GM12878 (cell line): ENCODE measurements at regions not wholly inside any gene's neighbourhood (a gene's known extent, or its start where the extent isn't known, plus 50 kb on each side); places are given as distances from the start of the nearest gene placed in this dataset.

ENCODE experiments used
- ATAC-seq: fragments of 200-7000 bp; cut with Tn5 transposase; 3 replicates; pipeline ENCODE4 v1.9.1; 2020; ENCODE audit warnings: mild to moderate bottlenecking, moderate library complexity
- BruUV-seq: library from RNA; stranded (reverse); fragments of 400-500 nt; replicated peaks from 2 replicates; lab custom pipeline; 2021; lab: Mats Ljungman, UMichigan
- CTCF ChIA-PET: fragments of 300-600 bp; sonication (Branson Sonifier 250); formaldehyde crosslinking; extraction: SDS; loops from one replicate; lab custom pipeline; 2021; ENCODE audit warnings: inconsistent platforms; lab: Yijun Ruan, JAX
- POLR2A ChIA-PET: fragments of 350-600 bp; formaldehyde crosslinking; extraction: SDS; loops from one replicate; lab custom pipeline; 2021; ENCODE audit warnings: inconsistent platforms; lab: Charles Lee
- RAD21 ChIA-PET: fragments of 300-600 bp; sonication (Branson Sonifier 250); formaldehyde crosslinking; loops from one replicate; lab custom pipeline; 2023; ENCODE audit warnings: antibody characterized with exemption; ENCODE audit not compliant: unreplicated experiment; lab: Charles Lee
- SMC1A ChIA-PET: fragments of 300-600 bp; sonication (Branson Sonifier 250); formaldehyde crosslinking; loops from one replicate; lab custom pipeline; 2023; ENCODE audit not compliant: unreplicated experiment, uncharacterized antibody; lab: Charles Lee
- DNase-seq: peaks from one replicate; pipeline ENCODE4 v3.0.0-alpha.2; 2011; ENCODE audit warnings: low read depth, low spot score
- FAIRE-seq: peaks from 3 replicates; lab custom pipeline; 2011; peaks lifted over from hg19 to GRCh38; lab: Jason Lieb, UNC
- H2AFZ ChIP-seq: 2 replicates; pipeline ENCODE4 v1.6.0; 2011; ENCODE audit warnings: low read depth, low read length, control low read depth; ENCODE audit not compliant: control insufficient read depth
- H3K27ac ChIP-seq: 2 replicates; pipeline ENCODE4 v1.5.1; 2011; ENCODE audit warnings: control low read depth; ENCODE audit not compliant: control insufficient read depth, insufficient read depth
- H3K27me3 ChIP-seq, 2 experiments: replicated peaks in 1 of 2; 2 replicates each; pipeline versions ENCODE4 v1.6.0 to v1.6.1; 2011; ENCODE audit warnings: low read length in 1 of 2; ENCODE audit not compliant: control insufficient read depth in 2 of 2, insufficient read depth in 2 of 2
- H3K36me3 ChIP-seq, 2 experiments: 2 replicates each; pipeline ENCODE4 v1.5.1; 2011; ENCODE audit warnings: low read length in 1 of 2; ENCODE audit not compliant: control insufficient read depth in 2 of 2, insufficient read depth in 2 of 2
- H3K4me1 ChIP-seq: 2 replicates; pipeline ENCODE4 v1.6.1; 2011; ENCODE audit warnings: mild to moderate bottlenecking, low read length, moderate library complexity, mixed read lengths; ENCODE audit not compliant: control insufficient read depth, insufficient read depth
- H3K4me2 ChIP-seq: 2 replicates; pipeline ENCODE4 v1.6.0; 2011; ENCODE audit warnings: control low read depth; ENCODE audit not compliant: control insufficient read depth, insufficient read depth
- H3K4me3 ChIP-seq: fragments of 200-600 bp; sonication (generic); 2 replicates; pipeline ENCODE4 v1.5.1; 2016
- H3K79me2 ChIP-seq: 2 replicates; pipeline ENCODE4 v1.6.0; 2011; ENCODE audit warnings: low read length; ENCODE audit not compliant: control insufficient read depth, insufficient read depth
- H3K9ac ChIP-seq: 2 replicates; pipeline ENCODE4 v1.8.0; 2011; ENCODE audit warnings: low read length, control low read depth, mixed read lengths; ENCODE audit not compliant: control insufficient read depth, insufficient read depth
- H3K9me3 ChIP-seq: replicated peaks from 3 replicates; pipeline ENCODE4 v1.5.1; 2011; ENCODE audit warnings: mild to moderate bottlenecking, low read length; ENCODE audit not compliant: control insufficient read depth, insufficient read depth
- H4K20me1 ChIP-seq: 2 replicates; pipeline ENCODE4 v1.6.0; 2011; ENCODE audit not compliant: control insufficient read depth, insufficient read depth
- ATF2 ChIP-seq: IDR thresholded peaks from 2 replicates; pipeline ENCODE4 v1.6.1; 2012; ENCODE audit warnings: low read length, inconsistent platforms
- BACH1 ChIP-seq: fragments of 450-650 bp; IDR thresholded peaks from 2 replicates; pipeline ENCODE4 v1.6.1; 2017; ENCODE audit warnings: mild to moderate bottlenecking, borderline replicate concordance
- BHLHE40 ChIP-seq, 2 experiments: fragments of 450-650 bp in 1 of 2; IDR thresholded peaks; 2 replicates each; pipeline ENCODE4 v1.6.1; 2011 to 2017; ENCODE audit warnings: low read depth in 2 of 2, borderline replicate concordance in 1 of 2, improper control_type of control experiment in 1 of 2, low read length in 1 of 2, mild to moderate bottlenecking in 1 of 2
- FOS ChIP-seq: IDR thresholded peaks from 3 replicates; pipeline ENCODE4 v1.6.1; 2011; ENCODE audit warnings: borderline replicate concordance; ENCODE audit not compliant: insufficient read length; ENCODE audit errors: extremely low read depth
- FOXK2 ChIP-seq: fragments of 450-650 bp; IDR thresholded peaks from 2 replicates; pipeline ENCODE4 v1.6.1; 2017; ENCODE audit warnings: mild to moderate bottlenecking, moderate library complexity
- HCFC1 ChIP-seq: fragments of 150-350 bp; IDR thresholded peaks from 2 replicates; pipeline ENCODE4 v1.6.1; 2014; ENCODE audit warnings: low read length
- HSF1 ChIP-seq: fragments of 150-350 bp; IDR thresholded peaks from 2 replicates; pipeline ENCODE4 v1.6.1; 2014; ENCODE audit warnings: mild to moderate bottlenecking, low read depth, low read length
- IRF4 ChIP-seq: IDR thresholded peaks from 2 replicates; pipeline ENCODE4 v1.6.1; 2011; ENCODE audit warnings: low read depth, low read length
- JUNB ChIP-seq: IDR thresholded peaks from 2 replicates; pipeline ENCODE4 v1.6.1; 2016; ENCODE audit warnings: antibody characterized with exemption, mild to moderate bottlenecking
- MAX ChIP-seq: IDR thresholded peaks from 2 replicates; pipeline ENCODE4 v1.6.1; 2012; ENCODE audit warnings: low read depth, low read length, improper control_type of control experiment
- MEF2B ChIP-seq: fragments of 450-650 bp; IDR thresholded peaks from 2 replicates; pipeline ENCODE4 v1.6.1; 2018; ENCODE audit warnings: mild to moderate bottlenecking, moderate library complexity; ENCODE audit not compliant: partially characterized antibody, poor library complexity, severe bottlenecking
- POLR2AphosphoS2 ChIP-seq: IDR thresholded peaks from 2 replicates; pipeline ENCODE4 v1.6.1; 2011; ENCODE audit warnings: low read depth, mild to moderate bottlenecking, low read length, improper control_type of control experiment, moderate library complexity
- POU2F2 ChIP-seq: IDR thresholded peaks from 3 replicates; pipeline ENCODE4 v1.6.1; 2011; ENCODE audit warnings: low read depth, mild to moderate bottlenecking, low read length, borderline replicate concordance
- STAT3 ChIP-seq: IDR thresholded peaks from 2 replicates; pipeline ENCODE4 v1.6.1; 2011; ENCODE audit warnings: low read depth, low read length, improper control_type of control experiment
- TAF1 ChIP-seq: IDR thresholded peaks from 2 replicates; pipeline ENCODE4 v1.6.1; 2011; ENCODE audit warnings: mild to moderate bottlenecking, low read depth, low read length, borderline replicate concordance
- TARDBP ChIP-seq: IDR thresholded peaks from 2 replicates; pipeline ENCODE4 v1.6.1; 2016; ENCODE audit warnings: borderline replicate concordance
- TBL1XR1 ChIP-seq: IDR thresholded peaks from 2 replicates; pipeline ENCODE4 v1.6.1; 2012; ENCODE audit warnings: low read depth, low read length, improper control_type of control experiment
- ZBED1 ChIP-seq: IDR thresholded peaks from 2 replicates; pipeline ENCODE4 v1.6.1; 2016; ENCODE audit warnings: borderline replicate concordance
- ZNF687 ChIP-seq: fragments of 450-650 bp; IDR thresholded peaks from 2 replicates; pipeline ENCODE4 v1.6.1; 2017; ENCODE audit warnings: mild to moderate bottlenecking, moderate library complexity
- WGBS: methylation state at CpG from one replicate; pipeline ENCODE4 v1.1.6; 2016; ENCODE audit warnings: low lambda C conversion rate; ENCODE audit not compliant: insufficient replicate concordance, insufficient coverage; ENCODE audit errors: missing lambda C conversion rate; 5-methylcytosine and 5-hydroxymethylcytosine counted together
- in situ Hi-C: fragments of 300-500 bp; cut with MboI; formaldehyde crosslinking; loops from 9 replicates; pipeline ENCODE4 v1.14.3; 2018; ENCODE audit warnings: mixed read lengths
- intact Hi-C: fragments of 100-400 bp; cut with micrococcal nuclease; formaldehyde crosslinking; loops from one replicate; pipeline ENCODE4 v1.14.2; 2022; ENCODE audit not compliant: unreplicated experiment

GRCh38 chr18:43175257-43175656 is 59.8 kb upstream of the RIT2 start:
- in situ Hi-C loops, result no loop called here
- SMC1A ChIA-PET, result interaction anchor here (1.1 to 1.2 kb wide), 2 partner anchors 8 to 579 kb away, joined by 3 read pairs; no protein-coding TSS in a partner anchor

More at GRCh38 chr18:43175257-43175656, 59.8 kb upstream of the RIT2 start:
- FAIRE-seq (no peak), ATAC-seq (no peak), DNase-seq (no peak)
- no peak overlapping the region for H2AFZ ChIP-seq
- TF ChIP-seq BACH1, result no peak
- no peak for TF ChIP-seq BHLHE40 (IDR thresholded peaks at IDR 0.05; ENCODE audit: borderline replicate concordance in 1 of 2, low read depth in 2 of 2, low read length in 1 of 2)
- TF ChIP-seq STAT3, result no peak
- no peak for TF ChIP-seq MAX
- TF ChIP-seq FOXK2, result no peak
- TF ChIP-seq TAF1, result no peak
- no peak for TF ChIP-seq TARDBP
- TF ChIP-seq JUNB, result no peak
- TF ChIP-seq TBL1XR1, result no peak
- no peak for TF ChIP-seq ZNF687
- TF ChIP-seq POU2F2, result no peak
- no peak for TF ChIP-seq IRF4
- TF ChIP-seq HCFC1, result no peak
- TF ChIP-seq ZBED1, result no peak
- no peak for TF ChIP-seq ATF2
- no peak for TF ChIP-seq POLR2AphosphoS2
- TF ChIP-seq MEF2B, result no peak
- TF ChIP-seq HSF1, result no peak
- no peak for TF ChIP-seq FOS
- H3K36me3 ChIP-seq, result no peaks in the 10 kb centered on the region
- ChIA-PET RAD21 (no interaction called here), POLR2A (no interaction called here), CTCF (interaction anchor here (0.9 to 1.1 kb wide), 2 partner anchors 1061 to 1122 kb away, joined by 3 read pairs; no protein-coding TSS in a partner anchor)
- H3K4me3 ChIP-seq, result no peak overlapping the region
- no peaks in the 10 kb centered on the region for H3K4me1 ChIP-seq
- no peaks in the 10 kb centered on the region for H3K9me3 ChIP-seq
- H3K79me2 ChIP-seq, result no peaks in the 10 kb centered on the region
- no peaks in the 10 kb centered on the region for H3K27me3 ChIP-seq
- no peaks in the 10 kb centered on the region for H4K20me1 ChIP-seq
- intact Hi-C loops, result no loop called here
- 18% methylated on average over 2 of the region's 2 CpGs for WGBS
- H3K9ac ChIP-seq, result no peak overlapping the region
- no peak overlapping the region for H3K4me2 ChIP-seq
- H3K27ac ChIP-seq, result no peak overlapping the region
- no TSS peak for BruUV-seq
